DMS114 treated with DMSO at 0.1 percent for 48 hours (cell line): ENCODE measurements at regions not wholly inside any gene's neighbourhood (a gene's known extent, or its start where the extent isn't known, plus 50 kb on each side); places are given as distances from the start of the nearest gene placed in this dataset.
"Not testable (repeated sequence)": the region's sequence is repeated elsewhere in the genome, so short reads cannot be mapped to it uniquely, and the experiment has no call there.

Experiments
- DNase-seq: peaks from one replicate; lab custom pipeline; 2025; ENCODE audit not compliant: unreplicated experiment; lab: John Stamatoyannopoulos, UW

- DNase-seq: no peak
Observed at GRCh38 chr9:115525111-115526058, 407.4 kb upstream of the TNC start.

- DNase-seq: no peak
Observed at GRCh38 chr9:115531410-115532125, 413.6 kb upstream of the TNC start.

GRCh38 chr9:115533511-115533910 lies 415.6 kb upstream of the TNC start:
- DNase-seq: no peak

- DNase-seq: no peak
Observed at GRCh38 chr9:115540091-115540490, 422.1 kb upstream of the TNC start.

- DNase-seq: no peak
Observed at GRCh38 chr9:115543511-115543910, 425.6 kb upstream of the TNC start.

GRCh38 chr9:115548609-115549260 lies 430.8 kb upstream of the TNC start:
- DNase-seq: no peak

- no peak for DNase-seq
Observed at GRCh38 chr9:115551396-115551795, 433.4 kb upstream of the TNC start.

GRCh38 chr9:115553060-115553773 lies 435.3 kb upstream of the TNC start:
- DNase-seq: no peak

GRCh38 chr9:115556432-115556831 lies 438.5 kb upstream of the TNC start:
- DNase-seq: no peak

- DNase-seq: no peak
Observed at GRCh38 chr9:115575147-115575546, 457.2 kb upstream of the TNC start.

GRCh38 chr9:115585458-115585857 lies 467.5 kb upstream of the TNC start:
- not testable (repeated sequence) for DNase-seq

- no peak for DNase-seq
Observed at GRCh38 chr9:115587310-115587709, 469.4 kb upstream of the TNC start.

- DNase-seq: no peak
Observed at GRCh38 chr9:115590011-115590410, 472.1 kb upstream of the TNC start.

- DNase-seq: peak; percentile 37
Observed at GRCh38 chr9:115591584-115591984, 473.6 kb upstream of the TNC start.

GRCh38 chr9:115593587-115594091 lies 475.7 kb upstream of the TNC start:
- peak; percentile 10 for DNase-seq

GRCh38 chr9:115594557-115594956 lies 476.6 kb upstream of the TNC start:
- no peak for DNase-seq

- DNase-seq: no peak
Observed at GRCh38 chr9:115596021-115596745, 478.2 kb upstream of the TNC start.

GRCh38 chr9:115596746-115597080 lies 478.8 kb upstream of the TNC start:
- no peak for DNase-seq

GRCh38 chr9:115597330-115597895 lies 479.5 kb upstream of the TNC start:
- DNase-seq: no peak

- DNase-seq: no peak
Observed at GRCh38 chr9:115598751-115599150, 480.8 kb upstream of the TNC start.
